ENCODE measurements at regions not wholly inside any gene's neighbourhood (a gene's known extent, or its start where the extent isn't known, plus 50 kb on each side); places are given as distances from the start of the nearest gene placed in this dataset.

- TF ChIP-seq POLR2AphosphoS5 (IDR thresholded peaks at IDR 0.05; ENCODE audit: low read depth) (no peak), CTCF (IDR thresholded peaks at IDR 0.05; ENCODE audit: insufficient read depth, low read length) (no peak), SPI1 (IDR thresholded peaks at IDR 0.05; ENCODE audit: borderline replicate concordance, low read depth) (no peak), REST (IDR thresholded peaks at IDR 0.05; ENCODE audit: insufficient replicate concordance, low read depth) (no peak), GABPA (IDR thresholded peaks at IDR 0.05; ENCODE audit: low read depth) (no peak)
These were observed 243.3 kb upstream of the RNF32 start for GRCh38 chr7:156397249-156397648.
